ENCODE measurements at regions not wholly inside any gene's neighbourhood (a gene's known extent, or its start where the extent isn't known, plus 50 kb on each side); places are given as distances from the start of the nearest gene placed in this dataset. TPM values are rescaled to one million over a fixed set of nuclear protein-coding genes. Genes with fewer than 3 reads are reported as not detected.

DNA sequence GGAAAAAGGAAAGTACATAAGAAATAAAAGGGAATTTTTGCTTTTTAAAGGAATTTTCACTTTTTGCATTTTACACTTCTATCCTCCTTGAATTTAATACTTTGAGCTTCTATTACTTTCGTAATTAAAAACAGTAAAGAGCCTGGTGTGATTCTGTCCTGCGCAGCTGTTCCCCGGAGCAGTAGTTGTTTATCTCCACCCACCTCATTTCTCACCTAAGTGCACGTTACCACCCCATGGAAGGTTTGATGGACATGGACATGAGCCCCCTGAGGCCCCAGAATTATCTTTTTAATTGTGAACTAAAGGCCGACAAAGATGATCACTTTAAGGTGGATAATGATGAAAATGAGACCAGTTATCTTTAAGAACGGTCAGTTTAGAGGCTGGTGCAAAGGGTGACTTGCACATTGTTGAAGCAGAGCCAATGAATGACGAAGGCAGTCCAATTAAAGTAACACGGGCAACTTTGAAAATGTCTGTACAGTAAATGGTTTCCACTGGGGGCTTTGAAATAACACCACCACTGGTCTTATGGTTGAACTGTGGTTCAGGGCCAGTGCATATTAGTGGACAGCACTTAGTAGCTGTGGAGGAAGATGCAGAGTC, 52.1 kb upstream of the TEX13D start:
- DNase-seq (ENCODE audit: low read depth in 2 of 3, low spot score in 2 of 3): no peak

DNA sequence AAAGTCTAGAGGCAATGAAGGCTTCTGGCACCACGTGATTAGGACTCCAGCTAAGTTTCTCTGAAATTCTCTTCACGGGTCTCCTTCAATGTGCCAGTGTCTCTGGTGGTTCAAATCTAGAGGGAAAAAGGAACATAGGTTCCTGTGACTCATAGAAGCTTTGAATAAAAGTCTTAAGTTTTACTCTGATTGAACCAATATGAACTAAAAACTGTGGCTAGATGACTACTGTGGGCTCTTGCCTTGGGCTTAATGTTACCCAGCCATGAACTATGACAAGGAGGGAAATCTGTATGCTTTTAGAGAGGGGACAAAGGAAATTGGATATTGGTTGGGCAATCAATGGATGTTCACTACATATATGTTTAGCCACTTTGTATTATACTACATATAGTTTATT, 49.9 kb upstream of the TEX13D start:
- no peak for DNase-seq (ENCODE audit: low read depth in 2 of 3, low spot score in 2 of 3)

Small RNAs in the stretch of these regions (small RNA-seq; reads per million reads assigned to genes)
- not detected for gene RF00561
